T follicular helper cell (primary cell): ENCODE measurements at regions not wholly inside any gene's neighbourhood (a gene's known extent, or its start where the extent isn't known, plus 50 kb on each side); places are given as distances from the start of the nearest gene placed in this dataset.
"Not testable (repeated sequence)": the region's sequence is repeated elsewhere in the genome, so short reads cannot be mapped to it uniquely, and the experiment has no call there.

Experiments
- DNase-seq: peaks from one replicate; pipeline ENCODE4 v3.0.0-alpha.2; 2020; ENCODE audit warnings: low read depth

GRCh38 chr12:61291647-61292046 is 968.6 kb upstream of the USP15 start:
- no peak for DNase-seq

GRCh38 chr12:61294011-61294410 is 966.2 kb upstream of the USP15 start:
- DNase-seq: not testable (repeated sequence)

GRCh38 chr12:61301817-61302216 is 958.4 kb upstream of the USP15 start:
- no peak for DNase-seq

GRCh38 chr12:61302282-61302681 is 957.9 kb upstream of the USP15 start:
- no peak for DNase-seq

- DNase-seq: no peak
These were observed 952.0 kb upstream of the USP15 start for GRCh38 chr12:61308220-61308619.

DNA sequence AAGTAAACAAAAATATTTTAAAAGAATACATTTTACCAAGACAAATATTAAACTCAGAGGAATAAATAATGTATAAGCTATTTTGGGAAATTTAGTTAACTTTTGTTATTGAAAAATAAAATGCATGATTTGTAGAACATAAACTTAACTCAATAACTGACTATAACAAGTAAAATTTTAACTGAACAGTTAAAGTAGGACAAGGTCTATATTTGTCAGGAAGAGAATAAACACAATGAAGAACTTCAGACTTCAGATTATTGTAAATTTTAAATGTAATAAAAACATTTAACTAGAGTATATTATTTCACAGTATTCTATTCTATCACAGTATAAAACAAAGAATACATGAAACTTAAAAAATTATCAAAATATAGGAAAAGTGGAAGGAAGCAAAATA is 948.8 kb upstream of the USP15 start:
- no peak for DNase-seq

DNA sequence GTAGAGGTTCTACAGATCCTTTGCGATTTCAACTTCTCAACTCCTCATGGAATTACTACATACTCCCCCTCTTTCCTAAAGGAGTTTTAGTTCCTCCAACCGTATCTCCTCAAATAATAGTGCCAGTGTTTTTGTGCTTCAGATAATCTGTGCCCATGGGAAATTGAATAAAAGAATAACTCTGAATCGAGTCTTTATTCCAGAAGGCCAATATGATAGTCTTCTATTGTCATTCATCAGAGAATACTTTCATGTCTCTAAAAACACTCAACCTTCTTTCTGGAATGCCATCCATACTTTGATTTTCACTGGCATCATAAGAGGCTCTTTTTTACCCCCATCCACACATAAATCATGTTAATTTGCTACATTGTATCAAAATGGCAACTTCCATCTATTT is 911.3 kb upstream of the USP15 start:
- no peak for DNase-seq

DNA sequence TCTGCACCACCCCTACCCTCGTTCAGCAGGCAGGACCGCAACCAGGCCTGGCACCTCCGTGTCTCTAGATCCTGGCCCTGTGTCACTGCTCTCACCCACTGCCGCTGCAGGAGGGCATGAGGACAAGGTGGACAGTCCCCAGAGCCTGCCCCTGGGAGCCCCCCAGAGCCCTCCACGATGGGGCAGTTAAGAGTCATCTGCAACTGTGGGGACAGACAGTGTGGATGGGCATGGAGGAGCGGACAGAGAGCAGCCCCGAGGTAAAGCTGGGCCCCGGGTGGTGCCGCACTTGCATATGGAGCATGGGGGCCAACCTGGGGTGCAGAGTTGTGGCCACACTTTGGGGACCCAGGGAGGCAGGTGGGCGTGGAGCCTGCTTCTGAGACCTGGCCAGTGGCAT is 905.1 kb upstream of the USP15 start:
- no peak for DNase-seq

GRCh38 chr12:61356485-61356884 is 903.7 kb upstream of the USP15 start:
- DNase-seq: no peak

GRCh38 chr12:61357496-61357895 is 902.7 kb upstream of the USP15 start:
- DNase-seq: no peak

DNA sequence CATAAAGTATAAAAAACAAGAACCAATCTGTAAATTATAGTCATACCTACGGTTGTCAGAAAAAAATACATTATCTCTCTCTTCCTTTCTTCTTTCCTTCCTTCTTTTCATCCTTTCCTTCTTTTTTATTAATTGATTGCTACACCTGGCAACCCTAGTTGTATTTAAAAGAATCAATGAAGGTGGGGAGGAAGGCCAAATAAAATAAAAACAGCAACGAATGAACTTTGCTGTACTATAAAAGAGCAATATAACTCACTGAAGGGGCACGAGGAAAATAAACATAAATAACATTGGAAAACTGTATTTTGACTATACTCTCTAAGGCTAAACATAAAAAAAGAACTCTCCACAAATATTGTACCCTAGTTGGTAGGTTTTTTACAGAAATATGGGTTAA is 898.2 kb upstream of the USP15 start:
- DNase-seq: no peak

GRCh38 chr12:61365001-61365400 is 895.2 kb upstream of the USP15 start:
- no peak for DNase-seq

DNA sequence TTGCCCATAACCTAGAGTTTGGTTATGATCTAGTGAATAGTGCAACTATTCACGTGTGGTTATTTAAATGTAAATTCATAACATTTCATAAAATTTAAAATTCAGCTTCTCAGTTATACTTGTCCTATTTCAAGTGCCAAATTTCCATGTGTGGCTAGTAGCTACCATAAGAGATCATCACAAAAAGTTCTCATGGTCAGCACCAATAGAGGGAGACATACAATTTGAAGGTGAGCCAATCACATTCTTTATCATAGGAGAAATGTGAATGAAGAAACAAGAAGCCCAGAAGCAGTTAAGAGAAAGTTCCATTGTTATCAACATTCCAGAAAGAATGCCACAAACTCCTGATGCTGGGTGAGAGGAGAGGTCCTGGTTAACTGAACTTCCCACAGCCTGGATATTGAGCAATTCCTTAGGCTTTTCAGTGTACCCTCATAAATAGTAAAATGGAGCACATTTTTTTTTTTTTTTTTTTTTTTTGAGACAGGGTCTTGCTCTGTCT is 892.9 kb upstream of the USP15 start:
- DNase-seq: no peak

- no peak for DNase-seq
These were observed 890.8 kb upstream of the USP15 start for GRCh38 chr12:61369241-61369910.

- DNase-seq: no peak
These were observed 875.7 kb upstream of the USP15 start for GRCh38 chr12:61384511-61384910.

DNA sequence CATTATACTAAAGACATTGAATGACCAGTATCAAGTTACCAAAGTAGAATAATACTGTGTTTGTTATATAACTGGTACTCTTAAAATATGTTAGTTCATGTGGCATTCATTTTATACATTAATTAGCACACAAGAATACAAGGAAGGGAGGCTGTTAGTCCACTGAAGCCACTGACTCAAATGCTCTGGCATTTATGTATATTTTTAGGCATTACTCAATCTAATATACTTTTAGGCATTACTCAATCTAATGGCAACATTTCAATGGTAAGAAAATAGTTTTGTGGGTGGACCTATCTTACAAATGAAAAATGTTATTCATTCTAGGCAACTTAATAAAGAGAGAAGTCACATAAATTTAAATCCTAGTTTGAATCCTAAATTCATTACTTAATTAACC is 874.4 kb upstream of the USP15 start:
- DNase-seq: no peak

GRCh38 chr12:61397668-61398067 is 862.5 kb upstream of the USP15 start:
- DNase-seq: no peak

DNA sequence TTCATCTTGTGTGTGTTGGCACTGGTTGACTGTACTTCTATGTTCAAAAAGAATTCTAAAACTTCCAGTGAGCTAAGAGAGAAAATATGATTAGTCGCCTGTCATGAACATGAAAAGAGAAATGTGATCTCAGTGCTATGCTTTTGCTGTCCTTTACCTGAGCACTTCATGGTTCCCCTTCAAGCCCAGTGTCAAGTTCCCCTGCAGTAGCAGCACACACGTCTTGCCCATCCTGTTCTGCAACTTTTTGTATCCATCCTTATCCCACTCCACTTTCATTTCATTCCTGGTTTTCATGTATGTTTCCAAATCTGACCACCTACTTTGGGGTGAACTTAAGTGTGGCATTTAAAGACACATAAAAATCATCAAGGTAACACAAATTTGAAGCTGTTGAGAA is 848.0 kb upstream of the USP15 start:
- DNase-seq: no peak

- no peak for DNase-seq
These were observed 845.7 kb upstream of the USP15 start for GRCh38 chr12:61414470-61414869.

DNA sequence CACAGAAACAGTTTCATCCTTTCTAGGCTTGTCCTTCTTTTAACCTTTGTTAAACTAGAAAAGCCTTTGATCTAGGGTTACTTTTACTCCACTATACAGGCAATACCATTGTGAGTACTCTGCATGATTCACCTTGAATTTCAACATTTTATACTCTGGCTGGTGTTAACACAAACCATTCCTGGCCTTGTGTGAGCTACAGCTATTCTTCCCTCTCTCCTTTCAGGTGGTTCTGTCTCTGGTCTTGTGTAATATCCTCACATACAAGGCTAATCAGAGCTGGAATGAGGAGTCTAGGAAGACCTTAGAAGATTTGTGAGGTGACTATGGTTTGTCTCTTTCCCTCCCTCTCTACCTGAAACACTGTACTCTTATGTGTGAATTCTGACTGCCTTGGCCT is 837.4 kb upstream of the USP15 start:
- no peak for DNase-seq

GRCh38 chr12:61452076-61452475 is 808.1 kb upstream of the USP15 start:
- no peak for DNase-seq

- no peak for DNase-seq
These were observed 772.5 kb upstream of the USP15 start for GRCh38 chr12:61487728-61488127.

GRCh38 chr12:61490526-61491498 is 769.4 kb upstream of the USP15 start:
- no peak for DNase-seq
